Urinary bladder (tissue), 3 donors: ENCODE measurements at regions not wholly inside any gene's neighbourhood (a gene's known extent, or its start where the extent isn't known, plus 50 kb on each side); places are given as distances from the start of the nearest gene placed in this dataset.
"Not testable (repeated sequence)": the region's sequence is repeated elsewhere in the genome, so short reads cannot be mapped to it uniquely, and the experiment has no call there.

Experiments
- DNase-seq: peaks from one replicate; pipeline ENCODE4 v3.0.0-alpha.2; 2015; ENCODE audit errors: extremely low spot score
- H3K27ac ChIP-seq: one replicate; pipeline ENCODE4 v1.5.1; 2013; ENCODE audit warnings: low read depth, mild to moderate bottlenecking, moderate library complexity
- H3K36me3 ChIP-seq: one replicate; pipeline ENCODE4 v1.6.1; 2013; ENCODE audit warnings: mild to moderate bottlenecking, moderate library complexity; ENCODE audit not compliant: insufficient read depth
- H3K4me1 ChIP-seq: one replicate; pipeline ENCODE4 v1.6.1; 2013; ENCODE audit warnings: mild to moderate bottlenecking, moderate library complexity; ENCODE audit not compliant: insufficient read depth
- H3K4me3 ChIP-seq: one replicate; pipeline ENCODE4 v1.5.1; 2013; ENCODE audit warnings: low read depth, low read length
- WGBS: extraction: QIAGEN DNeasy Blood & Tissue Kit; methylation state at CpG from one replicate; pipeline ENCODE4 v1.1.7; 2013; 5-methylcytosine and 5-hydroxymethylcytosine counted together
- donor health status: healthy with polysubstance abuse.
- donor health status: healthy.

DNA sequence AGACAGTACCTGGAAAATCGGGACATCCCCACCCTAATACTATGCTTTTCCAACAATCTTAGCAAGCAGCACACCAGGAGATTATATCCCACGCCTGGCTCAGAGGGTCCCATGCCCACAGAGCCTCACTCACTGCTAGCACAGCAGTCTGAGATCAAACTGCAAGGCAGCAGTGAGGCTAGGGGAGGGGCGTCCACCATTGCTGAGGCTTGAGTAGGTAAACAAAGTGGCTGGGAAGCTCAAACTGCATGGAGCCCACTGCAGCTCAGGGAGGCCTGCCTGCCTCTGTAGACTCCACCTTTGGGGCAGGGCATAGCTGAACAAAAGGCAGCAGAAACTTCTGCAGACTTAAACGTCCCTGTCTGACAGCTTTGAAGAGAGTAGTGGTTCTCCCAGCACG lies 275.5 kb downstream of the IKZF2 start:
- H3K36me3 ChIP-seq, H3K4me3 ChIP-seq, DNase-seq, H3K4me1 ChIP-seq, H3K27ac ChIP-seq: not testable (repeated sequence)
- WGBS, result 73% methylated on average over 5 of the region's 5 CpGs

DNA sequence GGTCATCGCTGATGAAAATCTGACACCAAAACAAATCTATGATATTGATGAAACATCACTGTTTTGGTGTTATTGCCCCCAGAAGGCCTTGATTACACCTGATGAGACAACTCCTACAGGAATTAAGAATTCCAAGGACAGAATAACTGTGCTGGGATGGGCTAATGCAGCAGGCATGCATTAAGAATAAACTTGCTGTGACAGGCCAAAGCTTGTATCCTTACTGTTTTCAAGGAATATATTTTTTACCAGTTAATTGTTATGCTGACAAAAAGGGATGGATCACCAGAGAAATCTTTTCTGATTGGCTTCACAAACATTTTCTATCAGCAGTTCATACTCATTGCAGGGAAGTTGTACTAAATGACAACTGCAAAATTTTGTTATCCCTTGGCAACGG lies 278.2 kb downstream of the IKZF2 start:
- no peaks in the 10 kb centered on the region for H3K4me1 ChIP-seq
- no peaks in the 10 kb centered on the region for H3K36me3 ChIP-seq
- no peak overlapping the region for H3K27ac ChIP-seq
- H3K4me3 ChIP-seq, result no peak overlapping the region
- DNase-seq, result no peak
- WGBS, result 88% methylated on average over 2 of the region's 2 CpGs

DNA sequence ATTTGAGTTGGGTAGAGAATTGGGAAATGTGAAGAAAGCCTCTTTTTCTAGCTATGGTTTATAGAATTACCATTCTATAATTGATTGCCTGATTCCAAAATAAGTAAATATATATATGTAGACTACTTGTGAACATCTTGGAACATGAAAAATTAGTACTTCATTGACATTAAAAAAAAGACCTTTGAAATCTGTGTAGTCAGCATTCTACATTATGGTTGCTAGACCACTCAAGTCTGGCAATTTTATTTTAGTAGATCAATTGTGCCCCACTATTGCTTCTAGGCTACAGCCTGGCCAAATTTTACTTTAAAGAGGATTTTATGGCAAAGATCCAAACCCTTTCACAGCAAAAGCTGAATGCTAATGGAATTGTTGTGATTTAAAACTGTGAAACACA lies 279.8 kb downstream of the IKZF2 start:
- H3K4me3 ChIP-seq, result no peak overlapping the region
- no peak overlapping the region for H3K27ac ChIP-seq
- DNase-seq, result no peak
- H3K4me1 ChIP-seq, result no peaks in the 10 kb centered on the region
- no peaks in the 10 kb centered on the region for H3K36me3 ChIP-seq

DNA sequence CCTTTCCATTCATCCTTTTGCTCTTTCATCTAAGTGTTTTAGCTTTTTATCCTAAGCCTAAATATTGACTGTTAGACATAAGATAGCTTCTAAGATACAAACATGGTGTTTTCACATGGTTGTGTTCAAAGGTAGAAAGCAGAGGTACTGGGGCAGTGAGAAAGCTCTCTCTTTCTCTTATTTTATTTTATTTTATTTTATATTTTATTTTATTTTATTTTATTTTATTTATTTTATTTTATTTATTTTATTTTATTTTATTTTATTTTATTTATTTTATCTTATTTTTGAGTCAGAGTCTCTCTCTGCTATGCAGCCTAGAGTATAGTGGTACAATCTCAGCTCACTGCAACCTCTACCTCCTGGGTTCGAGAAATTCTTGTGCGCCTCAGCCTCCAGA lies 287.2 kb downstream of the IKZF2 start:
- Histone ChIP-seq H3K36me3 (no peaks in the 10 kb centered on the region), H3K27ac (no peak overlapping the region), H3K4me3 (no peak overlapping the region), H3K4me1 (no peaks in the 10 kb centered on the region)
- 95% methylated on average over 2 of the region's 2 CpGs for WGBS
- no peak for DNase-seq

DNA sequence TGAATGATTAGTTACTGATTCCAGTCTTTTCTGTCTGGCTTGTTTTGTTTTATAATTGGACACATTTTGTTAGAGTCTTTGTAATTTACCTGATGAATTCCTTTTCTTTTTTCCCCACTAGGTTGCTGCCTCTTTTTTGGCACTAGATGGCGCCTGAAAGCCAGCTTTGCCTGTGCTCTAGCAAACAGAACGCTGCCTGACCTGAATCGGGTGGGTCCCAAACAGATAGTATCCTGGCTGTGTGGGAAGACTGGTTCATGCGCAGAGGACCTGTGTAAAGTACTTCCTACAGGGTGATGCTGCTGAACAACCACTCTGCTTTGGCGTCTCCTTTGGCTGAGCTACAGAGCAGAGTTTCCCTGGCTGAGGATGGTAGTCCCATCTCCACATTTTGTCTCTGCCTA lies 288.2 kb downstream of the IKZF2 start:
- no peak overlapping the region for H3K4me3 ChIP-seq
- WGBS, result 53% methylated on average over 5 of the region's 5 CpGs

DNA sequence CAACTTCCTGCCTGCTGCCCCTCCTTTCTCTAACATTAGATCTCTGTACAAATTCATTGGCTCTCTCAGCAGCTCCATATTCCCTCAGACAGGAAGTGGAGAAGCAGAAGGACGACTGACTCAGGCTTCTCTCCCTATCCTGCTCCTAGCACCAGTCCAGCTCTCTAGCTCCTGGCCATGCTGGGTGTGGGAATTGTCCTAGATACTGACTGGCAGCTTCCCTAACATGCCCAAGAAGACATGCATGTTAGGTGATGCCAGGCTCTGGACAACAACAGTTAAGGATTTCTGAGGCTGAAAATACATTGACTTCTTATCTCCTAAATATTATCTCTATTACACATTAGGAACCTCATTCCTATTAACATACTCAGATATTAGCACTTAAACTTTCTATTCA lies 292.9 kb downstream of the IKZF2 start:
- DNase-seq, result no peak
- H3K4me1 ChIP-seq, result no peaks in the 10 kb centered on the region
- no peak overlapping the region for H3K27ac ChIP-seq
- WGBS, result 49% methylated on average over 1 of the region's 1 CpG
- H3K36me3 ChIP-seq, result no peaks in the 10 kb centered on the region
- no peak overlapping the region for H3K4me3 ChIP-seq

More for the DNA sequence above, 288.2 kb downstream of the IKZF2 start:
- H3K4me1 ChIP-seq, result no peaks in the 10 kb centered on the region
- no peak for DNase-seq
- no peaks in the 10 kb centered on the region for H3K36me3 ChIP-seq
- no peak overlapping the region for H3K27ac ChIP-seq

DNA sequence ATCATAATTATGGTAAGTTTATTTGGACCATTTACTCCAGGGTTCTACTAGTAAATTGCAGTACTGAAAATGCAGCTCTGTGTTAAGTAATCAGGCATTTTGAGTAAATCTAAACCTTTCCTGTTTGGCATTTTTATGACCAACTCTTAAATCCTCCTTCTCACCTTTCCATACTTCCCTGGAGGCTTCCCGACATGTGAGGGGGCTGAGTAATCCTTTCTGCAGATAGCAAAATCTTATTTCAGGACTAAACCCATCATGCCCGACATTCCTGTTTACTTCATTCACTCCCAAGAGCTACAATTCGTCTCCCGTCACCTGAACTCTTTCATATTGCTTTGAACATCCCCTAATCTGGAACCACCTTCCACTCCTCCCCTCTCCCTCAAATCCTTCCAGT lies 296.6 kb downstream of the IKZF2 start:
- H3K36me3 ChIP-seq, result no peaks in the 10 kb centered on the region
- no peak for DNase-seq
- no peak overlapping the region for H3K4me3 ChIP-seq
- WGBS, result 57% methylated on average over 4 of the region's 4 CpGs
- H3K27ac ChIP-seq, result no peak overlapping the region
- no peaks in the 10 kb centered on the region for H3K4me1 ChIP-seq

DNA sequence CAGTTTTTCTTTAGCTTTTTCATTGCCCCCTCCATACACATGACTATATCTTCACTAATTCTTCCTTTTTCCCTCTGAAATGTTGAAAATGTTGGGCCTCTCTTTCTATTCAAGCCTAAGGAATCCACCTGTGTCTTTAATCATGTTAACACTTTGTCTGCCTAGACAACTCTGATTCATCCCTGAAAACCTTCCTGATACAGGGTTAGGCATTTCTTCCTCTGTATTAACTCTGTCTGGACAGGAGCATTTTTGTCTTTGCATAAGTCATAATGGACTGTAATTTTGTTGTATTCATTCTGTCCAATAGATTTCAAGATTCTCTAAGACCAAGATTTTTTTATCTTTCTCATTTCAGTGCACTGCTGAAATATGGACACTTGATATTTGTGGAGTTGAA lies 297.3 kb downstream of the IKZF2 start:
- DNase-seq, result no peak
- no peaks in the 10 kb centered on the region for H3K36me3 ChIP-seq
- H3K4me3 ChIP-seq, result no peak overlapping the region
- H3K4me1 ChIP-seq, result no peaks in the 10 kb centered on the region
- no peak overlapping the region for H3K27ac ChIP-seq

DNA sequence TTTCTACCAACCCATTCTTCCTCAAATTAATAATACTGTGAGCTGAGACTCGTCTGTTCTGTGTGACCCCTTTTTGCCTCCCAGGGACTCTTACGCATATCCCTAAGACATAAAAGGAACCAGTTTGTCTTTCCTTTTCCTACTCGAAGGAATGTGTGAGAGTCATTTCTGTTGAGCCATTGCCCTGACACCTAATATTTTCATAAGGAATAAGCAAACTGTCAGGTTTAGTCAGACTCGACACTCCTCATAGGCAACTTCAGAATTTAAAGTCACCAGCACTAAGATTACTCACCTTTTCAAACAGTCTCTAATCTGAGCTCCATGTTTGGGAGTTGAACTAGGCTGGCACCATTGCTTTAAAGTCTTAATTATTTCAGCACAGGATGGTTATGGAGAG lies 305.5 kb downstream of the IKZF2 start:
- no peaks in the 10 kb centered on the region for H3K36me3 ChIP-seq
- H3K27ac ChIP-seq, result no peak overlapping the region
- WGBS, result 57% methylated on average over 4 of the region's 4 CpGs
- H3K4me1 ChIP-seq, result no peaks in the 10 kb centered on the region
- no peak overlapping the region for H3K4me3 ChIP-seq
- DNase-seq, result no peak

DNA sequence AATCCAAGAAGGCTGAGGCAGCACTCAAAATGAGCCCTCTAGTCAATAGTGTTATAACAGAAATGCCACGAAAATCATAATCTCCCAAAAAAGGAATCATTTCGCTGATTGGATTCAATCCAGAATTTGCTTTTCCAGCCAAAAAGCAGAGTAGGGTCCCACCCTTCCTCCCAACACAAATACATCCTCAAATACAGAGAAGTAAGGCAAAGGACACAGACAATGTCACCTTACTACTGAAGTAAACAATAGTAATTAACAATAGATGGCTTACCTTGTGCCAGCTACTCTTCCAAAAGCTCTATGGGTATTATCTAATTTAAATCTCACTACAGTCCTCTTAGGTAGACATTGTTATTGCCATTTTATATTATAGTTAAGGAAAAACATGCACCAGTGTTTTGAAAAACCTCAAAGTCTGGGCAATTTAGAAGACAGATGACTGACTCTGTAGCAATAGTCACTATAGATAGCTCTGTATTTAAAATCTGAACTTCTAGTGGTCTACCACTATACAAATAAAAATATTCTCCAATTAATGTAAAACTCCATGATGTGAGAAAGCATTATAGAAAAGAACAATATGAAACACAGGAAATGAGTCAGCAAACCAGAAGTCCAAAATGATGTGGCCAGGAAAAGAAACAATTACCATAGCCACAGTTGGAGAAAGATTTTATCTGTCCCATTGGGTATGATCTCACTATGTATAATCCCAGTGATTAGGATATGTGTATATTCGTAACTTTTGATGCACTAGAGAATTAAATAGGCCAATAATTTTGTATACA lies 305.0 kb upstream of the ERBB4 start:
- 49% methylated on average over 3 of the region's 3 CpGs for WGBS
- Histone ChIP-seq H3K27ac (no peak overlapping the region), H3K4me1 (no peaks in the 10 kb centered on the region)

DNA sequence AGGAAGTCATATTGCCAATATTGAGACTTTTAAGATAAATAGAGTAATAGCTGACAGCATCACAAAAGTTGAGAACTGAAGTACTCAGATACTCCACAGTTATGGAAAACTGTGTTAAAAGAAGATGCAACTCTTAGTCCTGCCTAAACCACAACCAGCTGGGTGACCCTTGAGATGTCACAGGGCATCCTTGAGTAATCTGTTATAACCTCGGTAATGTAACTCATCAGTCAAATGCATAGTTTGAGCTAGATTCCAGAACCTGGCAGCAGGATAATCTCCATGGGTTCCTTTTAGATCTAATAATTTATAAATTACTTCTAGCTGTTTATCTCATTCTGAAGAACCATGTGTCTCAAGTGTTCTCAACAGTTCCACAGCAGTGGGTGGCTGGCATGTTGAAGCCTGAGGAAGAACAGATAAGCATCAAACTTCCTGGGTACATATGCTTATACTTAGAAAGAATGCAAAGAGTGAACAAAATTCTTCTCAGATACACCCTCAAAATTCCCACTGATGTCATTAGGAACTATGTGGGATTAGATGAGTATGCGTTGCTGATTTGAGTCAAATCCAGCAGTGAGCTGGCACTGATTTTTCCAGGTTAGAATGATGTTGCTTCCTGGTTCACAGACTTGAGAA lies 304.1 kb upstream of the ERBB4 start:
- Histone ChIP-seq H3K36me3 (no peaks in the 10 kb centered on the region), H3K27ac (no peak overlapping the region), H3K4me1 (no peaks in the 10 kb centered on the region), H3K4me3 (no peak overlapping the region)
- WGBS, result 57% methylated on average over 2 of the region's 2 CpGs
- no peak for DNase-seq

More for the DNA sequence above, 305.0 kb upstream of the ERBB4 start:
- no peak for DNase-seq
- Histone ChIP-seq H3K4me3 (no peak overlapping the region), H3K36me3 (no peaks in the 10 kb centered on the region)

DNA sequence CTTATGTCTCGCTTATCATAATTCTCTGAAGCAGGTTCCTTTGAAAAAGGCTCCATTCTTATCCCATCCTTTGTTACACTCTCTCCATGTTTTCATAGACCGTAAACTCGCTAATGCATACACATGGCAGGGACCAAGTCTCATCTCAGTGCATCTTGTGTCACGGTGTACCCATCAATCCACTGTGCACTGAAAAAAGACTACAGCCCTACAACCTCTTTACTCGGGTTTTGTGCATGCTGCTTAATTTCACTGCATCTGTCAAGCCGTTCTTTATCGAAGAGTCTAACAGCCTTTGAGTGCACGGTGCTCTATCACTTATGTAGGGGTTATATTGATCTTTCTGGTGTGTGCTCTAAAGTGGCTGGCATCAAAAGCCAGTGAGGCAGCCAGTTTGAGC lies 302.9 kb upstream of the ERBB4 start:
- DNase-seq, result no peak
- 86% methylated on average over 8 of the region's 8 CpGs for WGBS
- no peaks in the 10 kb centered on the region for H3K36me3 ChIP-seq
- no peak overlapping the region for H3K4me3 ChIP-seq
- H3K27ac ChIP-seq, result no peak overlapping the region
- H3K4me1 ChIP-seq, result no peaks in the 10 kb centered on the region

DNA sequence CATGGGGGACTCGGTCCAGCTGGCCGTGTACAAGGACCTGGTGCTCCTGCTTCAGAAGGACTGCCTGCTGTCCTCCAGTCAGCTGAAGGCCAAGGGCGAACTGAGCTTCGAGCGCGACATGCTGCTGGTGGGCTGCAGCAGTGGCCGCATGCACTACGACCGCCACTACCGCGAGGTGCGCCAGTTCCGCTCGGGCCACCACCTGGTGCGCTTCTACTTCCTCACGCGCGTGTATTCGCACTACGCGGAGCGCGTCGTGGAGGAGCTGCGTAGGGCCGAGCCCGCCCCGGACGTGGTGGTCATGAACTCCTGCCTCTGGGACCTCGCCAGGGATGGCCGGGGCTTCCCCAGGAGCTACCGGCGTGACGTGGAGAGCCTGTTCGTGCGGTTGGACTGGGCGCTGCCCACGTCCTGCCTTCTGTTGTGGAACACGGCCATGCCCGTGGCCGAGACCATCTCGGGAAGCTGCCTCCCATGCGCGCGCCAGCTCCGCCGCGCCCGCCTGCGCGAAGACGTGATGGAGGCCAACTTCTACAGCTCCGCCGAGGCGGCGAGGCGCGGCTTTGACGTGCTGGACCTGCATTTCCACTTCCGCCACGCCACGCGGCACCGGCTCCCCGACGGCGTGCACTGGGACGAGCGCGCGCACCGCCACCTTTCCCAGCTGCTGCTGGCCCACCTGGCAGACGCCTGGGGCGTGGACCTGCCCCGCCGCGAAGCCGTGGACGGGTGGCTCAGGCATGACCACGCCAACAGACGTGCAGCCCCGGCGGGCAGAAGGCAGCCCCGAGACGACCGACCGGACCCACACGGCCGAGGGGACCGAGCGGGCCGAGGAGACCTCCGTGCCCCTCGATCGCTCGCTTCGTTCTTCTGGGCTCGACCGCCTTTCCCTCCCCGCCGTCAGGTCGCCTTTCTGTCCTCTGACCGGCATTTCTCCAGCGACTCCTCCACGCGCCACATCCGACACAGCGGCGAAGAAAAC lies 293.9 kb upstream of the ERBB4 start:
- no peak overlapping the region for H3K27ac ChIP-seq
- H3K36me3 ChIP-seq, result no peaks in the 10 kb centered on the region
- no peak for DNase-seq
- WGBS, result 77% methylated on average over 109 of the region's 109 CpGs
- no peaks in the 10 kb centered on the region for H3K4me1 ChIP-seq
- no peak overlapping the region for H3K4me3 ChIP-seq
